Fibroblast of lung (primary cell): ENCODE measurements at regions not wholly inside any gene's neighbourhood (a gene's known extent, or its start where the extent isn't known, plus 50 kb on each side); places are given as distances from the start of the nearest gene placed in this dataset.

Experiments
- DNase-seq, 2 donors: peaks; one replicate each; pipeline versions ENCODE4 v3.0.0 to v3.0.0-alpha.2; 2010; ENCODE audit warnings: low read depth in 2 of 2
- H2AFZ ChIP-seq: 2 replicates; pipeline ENCODE4 v1.5.1; 2012; ENCODE audit warnings: low read length, control low read depth, inconsistent platforms
- H3K27ac ChIP-seq: 2 replicates; pipeline ENCODE4 v1.5.1; 2011; ENCODE audit warnings: low read length, control low read depth; ENCODE audit not compliant: insufficient read depth
- H3K27me3 ChIP-seq: 2 replicates; pipeline ENCODE4 v1.5.1; 2011; ENCODE audit warnings: mild to moderate bottlenecking, low read length; ENCODE audit not compliant: control insufficient read depth, insufficient read depth
- H3K36me3 ChIP-seq: 2 replicates; pipeline ENCODE4 v1.5.1; 2011; ENCODE audit warnings: low read length; ENCODE audit not compliant: control insufficient read depth, insufficient read depth
- H3K4me1 ChIP-seq: 2 replicates; pipeline ENCODE4 v1.5.1; 2011; ENCODE audit warnings: low read length; ENCODE audit not compliant: control insufficient read depth, insufficient read depth; ENCODE audit errors: extremely low read depth
- H3K4me2 ChIP-seq: 2 replicates; pipeline ENCODE4 v1.5.1; 2011; ENCODE audit warnings: low read length, control low read depth; ENCODE audit not compliant: insufficient read depth; ENCODE audit errors: extremely low read depth
- H3K4me3 ChIP-seq, 4 experiments: fragments of 200-600 bp in 1 of 4; sonication (generic) in 1 of 4; replicated peaks in 1 of 4; 2 replicates each; pipeline ENCODE4 v1.5.1; 2011 to 2016; ENCODE audit warnings: low read length in 4 of 4, low read depth in 3 of 4, mild to moderate bottlenecking in 3 of 4, control low read depth in 2 of 4, inconsistent platforms in 1 of 4, mixed read lengths in 1 of 4; ENCODE audit not compliant: insufficient read depth in 1 of 4; ENCODE audit errors: control extremely low read depth in 1 of 4
- H3K79me2 ChIP-seq: 2 replicates; pipeline ENCODE4 v1.5.1; 2012; ENCODE audit warnings: mild to moderate bottlenecking, low read length, inconsistent platforms; ENCODE audit not compliant: control insufficient read depth, insufficient read depth
- H3K9ac ChIP-seq: 2 replicates; pipeline ENCODE4 v1.5.1; 2011; ENCODE audit warnings: mild to moderate bottlenecking, low read length, control low read depth; ENCODE audit not compliant: insufficient read depth
- H3K9me3 ChIP-seq: 2 replicates; pipeline ENCODE4 v1.5.1; 2012; ENCODE audit warnings: low read depth, low read length; ENCODE audit not compliant: control insufficient read depth, insufficient read depth
- H4K20me1 ChIP-seq: 2 replicates; pipeline ENCODE4 v1.5.1; 2011; ENCODE audit warnings: low read length; ENCODE audit not compliant: control insufficient read depth, insufficient read depth; ENCODE audit errors: extremely low read depth
- EZH2 ChIP-seq: IDR thresholded peaks from 2 replicates; pipeline ENCODE4 v1.5.1; 2012; ENCODE audit warnings: low read length, control low read depth, mild to moderate bottlenecking; ENCODE audit errors: missing control alignments
- TF ChIP-seq, protein P1 (sequence below), 2 donors: IDR thresholded peaks in 1 of 2; conservative IDR thresholded peaks in 1 of 2; 1 replicate in 1 of 2; 2 replicates in 1 of 2; pipeline ENCODE4 v1.5.1; 2011 to 2012; ENCODE audit warnings: low read length in 2 of 2, control low read depth in 1 of 2, inconsistent platforms in 1 of 2, low read depth in 1 of 2, mild to moderate bottlenecking in 1 of 2

DNA sequence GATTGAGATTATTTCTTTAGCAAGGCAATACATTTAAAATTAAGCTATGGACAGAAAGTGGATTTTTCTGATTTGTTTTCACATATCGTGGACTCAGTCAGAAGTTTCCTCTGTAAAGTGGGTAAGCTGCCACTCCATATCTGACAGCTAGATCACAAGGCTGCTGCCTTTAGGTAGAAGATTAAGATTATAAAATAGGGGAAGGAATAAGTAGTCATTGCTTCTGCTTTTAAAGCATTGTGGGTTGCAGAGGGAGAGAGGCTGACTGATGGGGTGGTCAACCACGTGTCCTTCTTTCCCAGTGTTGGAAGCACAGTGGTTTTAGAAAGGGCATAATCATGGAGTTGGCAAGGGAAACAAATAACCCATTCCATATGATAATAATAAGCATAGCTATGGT, 74.3 kb upstream of the MOCS2 start:
- Histone ChIP-seq H3K4me1 (no peaks in the 10 kb centered on the region), H3K27ac (no peak overlapping the region), H3K36me3 (no peaks in the 10 kb centered on the region), H3K9ac (no peak overlapping the region), H3K27me3 (no peaks in the 10 kb centered on the region), H3K79me2 (no peaks in the 10 kb centered on the region), H3K4me2 (no peak overlapping the region), H3K9me3 (no peaks in the 10 kb centered on the region), H4K20me1 (no peaks in the 10 kb centered on the region), H3K4me3 (no peak overlapping the region), H2AFZ (no peak overlapping the region)
- DNase-seq = no peak
- TF ChIP-seq, protein P1, sequence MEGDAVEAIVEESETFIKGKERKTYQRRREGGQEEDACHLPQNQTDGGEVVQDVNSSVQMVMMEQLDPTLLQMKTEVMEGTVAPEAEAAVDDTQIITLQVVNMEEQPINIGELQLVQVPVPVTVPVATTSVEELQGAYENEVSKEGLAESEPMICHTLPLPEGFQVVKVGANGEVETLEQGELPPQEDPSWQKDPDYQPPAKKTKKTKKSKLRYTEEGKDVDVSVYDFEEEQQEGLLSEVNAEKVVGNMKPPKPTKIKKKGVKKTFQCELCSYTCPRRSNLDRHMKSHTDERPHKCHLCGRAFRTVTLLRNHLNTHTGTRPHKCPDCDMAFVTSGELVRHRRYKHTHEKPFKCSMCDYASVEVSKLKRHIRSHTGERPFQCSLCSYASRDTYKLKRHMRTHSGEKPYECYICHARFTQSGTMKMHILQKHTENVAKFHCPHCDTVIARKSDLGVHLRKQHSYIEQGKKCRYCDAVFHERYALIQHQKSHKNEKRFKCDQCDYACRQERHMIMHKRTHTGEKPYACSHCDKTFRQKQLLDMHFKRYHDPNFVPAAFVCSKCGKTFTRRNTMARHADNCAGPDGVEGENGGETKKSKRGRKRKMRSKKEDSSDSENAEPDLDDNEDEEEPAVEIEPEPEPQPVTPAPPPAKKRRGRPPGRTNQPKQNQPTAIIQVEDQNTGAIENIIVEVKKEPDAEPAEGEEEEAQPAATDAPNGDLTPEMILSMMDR (conservative IDR thresholded peaks at IDR 0.05 in 1 of 2, IDR thresholded peaks at IDR 0.05 in 1 of 2; ENCODE audit: low read depth in 1 of 2, low read length in 2 of 2) = no peak
- TF ChIP-seq EZH2 = no peak

DNA sequence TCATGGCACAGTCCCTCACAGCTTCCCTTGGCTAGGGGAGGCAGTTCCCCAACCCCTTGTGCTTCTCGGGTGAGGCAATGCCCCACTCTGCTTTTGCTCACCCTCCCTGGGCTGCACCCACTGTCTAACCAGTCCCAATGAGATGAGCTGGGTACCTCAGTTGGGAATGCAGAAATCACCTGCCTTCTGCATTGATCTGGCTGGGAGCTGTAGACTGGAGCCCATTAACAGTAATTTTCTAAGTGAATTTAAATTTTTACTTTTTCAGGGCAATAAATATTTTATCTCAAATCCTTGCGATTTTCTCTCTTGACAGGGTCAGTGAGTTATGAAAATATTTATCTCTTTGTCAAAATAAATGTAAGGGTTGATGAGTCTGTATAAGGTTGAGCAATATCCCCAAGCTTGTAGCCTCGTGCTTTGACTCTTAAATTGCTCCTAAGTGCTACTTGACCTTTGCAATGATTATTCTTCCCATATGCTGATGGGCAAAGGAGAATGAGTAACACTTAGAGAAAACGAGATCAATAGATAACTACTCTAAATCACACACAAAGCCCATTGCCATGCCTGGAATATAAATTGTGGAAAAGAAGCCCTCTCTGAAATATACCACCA, 82.1 kb upstream of the MOCS2 start:
- no peak overlapping the region for H3K27ac ChIP-seq
- TF ChIP-seq EZH2 = no peak
- TF ChIP-seq, protein P1 (conservative IDR thresholded peaks at IDR 0.05 in 1 of 2, IDR thresholded peaks at IDR 0.05 in 1 of 2; ENCODE audit: low read depth in 1 of 2, low read length in 2 of 2) = no peak
- no peaks in the 10 kb centered on the region for H3K27me3 ChIP-seq
- H4K20me1 ChIP-seq = no peaks in the 10 kb centered on the region
- H3K4me1 ChIP-seq = no peaks in the 10 kb centered on the region
- H2AFZ ChIP-seq = no peak overlapping the region
- peak; percentile 5 to 59 for DNase-seq
- H3K36me3 ChIP-seq = no peaks in the 10 kb centered on the region
- H3K4me3 ChIP-seq = no peak overlapping the region
- H3K4me2 ChIP-seq = no peak overlapping the region
- no peak overlapping the region for H3K9ac ChIP-seq
- no peaks in the 10 kb centered on the region for H3K79me2 ChIP-seq
- no peaks in the 10 kb centered on the region for H3K9me3 ChIP-seq

DNA sequence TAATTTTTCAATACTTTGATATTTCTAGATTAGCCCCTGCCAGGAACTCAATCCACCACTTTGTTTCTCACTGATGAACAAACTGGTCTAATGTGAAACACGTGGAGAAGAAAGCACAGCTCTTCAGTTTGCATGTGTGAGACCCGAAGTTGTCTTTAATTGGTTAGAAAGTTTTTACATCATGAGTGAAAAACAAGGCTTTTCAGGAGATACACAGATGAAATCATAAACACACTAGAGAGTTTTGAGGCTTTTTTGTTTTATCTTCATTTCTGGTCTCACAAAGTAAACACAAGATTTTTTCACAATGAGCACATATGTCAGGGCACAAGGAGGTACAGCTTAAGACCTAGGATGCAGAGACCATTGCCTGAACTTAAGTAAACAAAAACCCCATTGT, 84.5 kb upstream of the MOCS2 start:
- Histone ChIP-seq H3K4me3 (no peak overlapping the region), H3K4me1 (no peaks in the 10 kb centered on the region), H3K27me3 (no peaks in the 10 kb centered on the region), H3K36me3 (no peaks in the 10 kb centered on the region), H3K79me2 (no peaks in the 10 kb centered on the region), H2AFZ (no peak overlapping the region), H3K27ac (no peak overlapping the region), H3K9me3 (no peaks in the 10 kb centered on the region), H3K9ac (no peak overlapping the region), H3K4me2 (no peak overlapping the region), H4K20me1 (no peaks in the 10 kb centered on the region)
- TF ChIP-seq, protein P1 (conservative IDR thresholded peaks at IDR 0.05 in 1 of 2, IDR thresholded peaks at IDR 0.05 in 1 of 2; ENCODE audit: low read depth in 1 of 2, low read length in 2 of 2) = no peak
- TF ChIP-seq EZH2 = no peak
- peak; percentile 24 to 51 for DNase-seq
